Stimulated activated CD4-positive, alpha-beta T cell treated with anti-CD3 and anti-CD28 coated beads, TNF-alpha, amount 100 ng/mL, for 24 hours (primary cell): ENCODE measurements at regions not wholly inside any gene's neighbourhood (a gene's known extent, or its start where the extent isn't known, plus 50 kb on each side); places are given as distances from the start of the nearest gene placed in this dataset.

Experiments
- DNase-seq, 3 experiments: peaks; one replicate each; pipeline ENCODE4 v3.0.0-alpha.2; 2020; ENCODE audit warnings: low read depth in 3 of 3

GRCh38 chr3:193987186-193987585 lies 148.8 kb upstream of the HES1 start:
- DNase-seq = no peak

DNA sequence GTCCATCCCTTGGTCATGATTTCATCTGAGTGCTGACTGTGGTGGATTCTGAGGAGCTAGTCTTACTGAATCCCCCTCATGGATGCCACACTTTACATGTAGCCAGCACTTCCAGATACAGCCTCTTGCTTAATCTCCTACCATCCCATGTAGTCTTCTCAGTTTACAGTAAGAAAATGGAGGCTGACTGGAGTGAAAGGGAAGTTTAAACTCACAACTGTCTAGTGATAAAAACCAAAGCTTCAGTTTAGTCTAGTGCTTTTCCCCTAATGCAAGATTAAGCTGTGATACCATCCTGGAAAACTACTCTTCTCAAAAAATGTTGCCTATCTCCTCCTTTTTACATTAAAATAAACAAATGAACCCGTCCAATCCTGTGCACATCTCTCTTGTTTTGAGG lies 146.8 kb upstream of the HES1 start:
- no peak for DNase-seq

GRCh38 chr3:193991666-193992424 lies 144.1 kb upstream of the HES1 start:
- DNase-seq = no peak

DNA sequence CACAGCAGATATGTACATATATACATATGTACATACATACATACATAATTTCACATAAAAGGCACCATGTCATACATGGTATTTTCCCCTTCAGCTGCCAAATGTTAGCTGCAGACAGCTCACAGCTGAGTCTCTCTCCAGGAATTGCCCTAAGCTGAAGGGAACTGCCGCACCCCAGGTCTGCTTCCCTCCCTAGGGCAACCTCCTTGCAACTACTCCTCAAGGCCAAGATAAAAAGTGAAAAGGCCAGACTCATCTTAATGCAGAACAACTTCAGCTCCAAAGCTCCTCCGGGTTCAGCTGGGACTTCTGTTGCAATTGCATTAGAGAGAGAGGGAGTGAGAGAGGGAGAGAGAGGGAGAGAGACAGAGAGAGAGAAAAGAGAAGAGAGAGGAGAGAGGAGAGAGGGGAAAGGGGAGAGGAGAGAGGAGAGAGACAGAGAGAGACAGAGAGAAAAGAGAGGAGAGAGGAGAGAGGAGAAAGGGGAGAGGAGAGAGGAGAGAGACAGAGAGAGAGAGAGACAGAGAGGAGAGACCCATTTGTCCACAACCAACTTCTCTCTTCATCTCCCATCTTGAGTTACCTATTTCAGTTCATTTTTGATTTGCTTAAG lies 143.4 kb upstream of the HES1 start:
- no peak for DNase-seq

- DNase-seq = no peak
These were observed 139.7 kb upstream of the HES1 start for GRCh38 chr3:193996221-193996620.

DNA sequence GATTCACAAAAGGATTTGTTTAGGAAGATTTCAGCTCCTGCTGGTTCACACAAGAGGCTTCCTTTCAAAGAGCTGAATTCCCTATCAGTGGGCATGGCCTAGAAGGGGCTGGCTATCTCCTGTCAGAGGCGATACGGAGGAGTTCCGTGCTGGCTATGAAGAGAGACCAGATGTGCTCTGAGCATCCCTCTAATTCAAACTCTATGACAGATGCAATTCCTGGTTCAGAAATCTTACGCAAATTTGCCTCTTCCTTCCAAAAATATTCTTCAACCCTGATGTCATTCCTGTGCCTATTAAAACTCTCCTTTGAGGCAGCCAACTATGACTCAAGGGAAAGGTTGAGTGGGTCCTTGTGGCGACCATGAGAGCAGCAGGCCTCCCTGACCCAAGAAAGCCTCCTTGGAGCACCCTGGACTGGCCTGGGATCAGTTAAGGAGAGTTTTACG lies 139.3 kb upstream of the HES1 start:
- DNase-seq = no peak

GRCh38 chr3:193997228-193998122 lies 138.5 kb upstream of the HES1 start:
- DNase-seq = no peak

GRCh38 chr3:193998123-193998448 lies 137.9 kb upstream of the HES1 start:
- no peak for DNase-seq

DNA sequence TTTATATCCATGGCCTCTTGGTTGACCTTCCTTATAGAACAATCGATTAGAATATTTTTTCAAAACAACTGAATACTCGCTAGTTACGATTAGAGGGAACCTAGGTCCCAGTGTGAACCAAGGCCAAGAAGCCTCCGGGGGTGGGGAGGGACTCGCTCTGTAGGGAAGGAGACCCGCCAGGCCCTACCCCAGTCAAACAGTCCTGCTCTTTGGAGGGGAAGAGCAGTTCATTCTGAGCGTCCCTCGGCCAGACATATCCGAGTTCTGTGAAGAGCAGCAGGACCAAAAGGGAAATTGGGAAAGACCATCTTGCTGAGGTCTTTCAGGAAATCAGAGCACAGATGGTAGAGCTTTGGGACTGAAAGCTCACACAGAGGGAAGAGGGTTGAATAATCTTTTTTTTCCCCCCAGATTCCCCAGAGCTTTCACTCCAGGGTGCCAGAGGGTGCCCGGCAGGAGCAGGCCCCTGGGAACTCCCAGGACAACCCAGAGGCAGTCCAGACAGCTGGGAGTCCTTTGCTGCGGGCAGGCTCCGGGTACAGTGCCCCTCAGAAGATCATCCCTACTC lies 137.2 kb upstream of the HES1 start:
- no peak for DNase-seq

- no peak for DNase-seq
These were observed 135.8 kb upstream of the HES1 start for GRCh38 chr3:194000100-194000499.

- DNase-seq = no peak
These were observed 135.2 kb upstream of the HES1 start for GRCh38 chr3:194000712-194001111.

- DNase-seq = no peak
These were observed 134.1 kb upstream of the HES1 start for GRCh38 chr3:194001728-194002459.

GRCh38 chr3:194003114-194004057 lies 132.6 kb upstream of the HES1 start:
- peak in 1 of 3 experiments; percentile 46 for DNase-seq

DNA sequence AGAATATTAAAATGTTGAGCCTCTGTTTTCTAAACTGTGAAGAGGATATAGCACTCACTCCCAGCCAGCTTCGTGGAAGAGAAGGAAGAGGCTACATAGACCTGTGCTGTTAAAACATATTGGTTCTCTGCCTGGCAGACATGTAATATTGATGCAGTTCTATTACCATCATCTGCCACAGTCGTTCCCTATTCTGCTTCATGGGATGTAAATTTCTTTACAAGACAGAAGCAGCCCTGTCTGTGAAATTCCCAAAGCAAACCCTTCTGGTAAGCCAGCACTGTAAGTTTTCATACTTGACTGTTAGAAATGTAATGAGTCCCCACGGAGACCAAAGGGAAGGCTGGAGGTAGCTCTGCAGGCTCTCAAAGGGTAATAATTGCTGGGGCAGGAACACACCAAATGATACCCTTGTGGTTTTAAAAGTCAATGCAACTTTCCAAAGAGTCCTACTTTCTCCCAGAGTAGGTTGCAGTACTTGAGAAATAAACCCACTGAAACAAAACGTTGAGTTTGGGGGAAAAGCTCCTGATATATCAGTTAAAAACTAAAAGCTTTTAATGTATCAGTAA lies 129.9 kb upstream of the HES1 start:
- no peak for DNase-seq

- DNase-seq = no peak
These were observed 128.2 kb upstream of the HES1 start for GRCh38 chr3:194007592-194008337.

DNA sequence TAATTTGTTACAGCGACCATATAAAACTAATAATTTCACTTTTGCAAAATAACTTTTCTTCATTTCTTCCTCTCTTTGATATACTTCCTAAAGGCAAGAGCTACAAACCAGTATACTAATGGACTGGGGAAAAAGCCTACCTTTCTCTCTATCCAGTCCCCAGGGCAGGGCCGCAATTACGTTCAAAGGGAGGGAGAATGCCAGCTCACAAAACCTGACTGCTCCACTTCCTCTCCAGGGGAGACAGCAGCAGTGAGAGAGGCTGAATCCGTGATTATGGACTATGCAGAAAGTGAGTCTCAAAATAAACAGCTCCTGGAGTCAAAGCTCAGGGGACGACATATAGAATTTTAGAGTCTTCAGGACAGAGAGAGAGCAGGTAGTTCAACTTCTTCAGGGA lies 126.9 kb upstream of the HES1 start:
- DNase-seq = no peak

DNA sequence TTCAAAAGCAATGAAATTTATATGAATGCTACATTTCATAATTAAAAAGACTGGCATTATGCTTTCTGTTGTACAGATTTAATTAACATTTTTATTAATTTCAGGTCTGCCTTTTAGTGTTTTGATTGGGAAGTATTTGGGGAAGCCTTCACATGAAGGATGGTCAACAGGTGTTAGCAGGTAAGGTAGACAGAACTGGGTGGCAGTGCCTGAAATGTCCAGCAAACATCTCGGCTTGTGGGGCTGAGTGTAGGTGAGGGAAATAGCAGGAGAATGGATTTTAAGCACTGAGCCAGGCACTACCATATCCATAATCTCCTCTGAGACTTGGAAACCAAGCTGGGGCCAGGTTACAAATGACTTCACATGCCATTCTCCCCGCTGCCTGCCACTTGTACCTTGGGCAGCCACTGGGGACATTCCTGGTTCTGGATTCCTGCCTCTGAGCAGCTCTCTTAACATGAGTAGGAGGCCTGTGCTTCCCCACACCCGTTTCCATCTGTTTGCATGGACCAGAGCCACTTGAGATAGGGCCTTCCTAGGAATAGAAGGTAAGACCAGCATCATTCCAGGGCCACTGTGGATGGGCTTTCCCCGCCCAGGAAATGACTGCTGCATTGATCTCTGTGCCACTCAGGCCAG lies 125.9 kb upstream of the HES1 start:
- DNase-seq = no peak

DNA sequence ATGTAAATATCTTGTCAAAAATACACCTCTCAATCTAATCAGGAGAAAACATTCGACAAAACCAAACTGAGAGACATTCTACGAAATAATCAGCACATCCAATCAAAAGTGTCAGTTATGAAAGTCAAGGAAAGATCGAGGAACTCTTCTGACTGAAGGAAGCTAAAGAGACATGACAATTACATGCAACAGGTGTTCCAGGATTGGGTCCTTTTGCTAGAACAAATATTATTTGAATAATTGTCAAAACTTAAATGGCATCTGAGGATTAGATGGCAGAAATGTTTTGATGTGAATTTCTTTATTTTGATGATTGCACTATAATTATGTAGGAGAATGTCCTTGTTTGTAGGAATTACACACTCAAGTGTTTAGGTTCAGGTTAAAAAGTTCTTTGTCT lies 124.1 kb upstream of the HES1 start:
- DNase-seq = no peak

GRCh38 chr3:194013928-194014327 lies 122.0 kb upstream of the HES1 start:
- DNase-seq = no peak
